ENCODE measurements at regions not wholly inside any gene's neighbourhood (a gene's known extent, or its start where the extent isn't known, plus 50 kb on each side); places are given as distances from the start of the nearest gene placed in this dataset.
"Not testable (repeated sequence)": the region's sequence is repeated elsewhere in the genome, so short reads cannot be mapped to it uniquely, and the experiment has no call there.

DNA sequence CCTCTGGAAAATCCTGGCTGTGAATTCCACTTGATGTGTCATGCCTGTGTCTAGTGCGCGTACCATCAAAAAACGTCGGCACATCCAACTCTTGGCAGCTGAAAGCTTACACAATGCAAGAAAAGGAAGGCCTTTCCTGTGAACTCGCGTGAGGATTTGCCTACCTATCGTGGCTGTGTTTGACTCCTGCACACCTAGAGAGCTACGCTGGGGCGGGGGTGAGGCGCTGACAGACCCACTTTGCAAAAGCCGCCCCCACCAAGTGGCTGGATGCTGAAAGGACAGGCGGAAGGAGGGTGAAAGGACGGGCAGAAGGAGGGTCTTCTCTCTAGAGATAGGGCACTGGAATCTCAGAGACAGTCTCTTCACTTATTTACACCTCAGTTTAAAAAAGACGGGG lies 270.1 kb downstream of the EIPR1 start:
- Histone ChIP-seq H3K27me3 (no peaks in the 10 kb centered on the region), H3K27ac (no peak overlapping the region), H3K36me3 (no peaks in the 10 kb centered on the region), H3K9me3 (no peaks in the 10 kb centered on the region), H3K4me1 (no peaks in the 10 kb centered on the region), H3K4me3 (no peak overlapping the region)
- TF ChIP-seq, protein P1, sequence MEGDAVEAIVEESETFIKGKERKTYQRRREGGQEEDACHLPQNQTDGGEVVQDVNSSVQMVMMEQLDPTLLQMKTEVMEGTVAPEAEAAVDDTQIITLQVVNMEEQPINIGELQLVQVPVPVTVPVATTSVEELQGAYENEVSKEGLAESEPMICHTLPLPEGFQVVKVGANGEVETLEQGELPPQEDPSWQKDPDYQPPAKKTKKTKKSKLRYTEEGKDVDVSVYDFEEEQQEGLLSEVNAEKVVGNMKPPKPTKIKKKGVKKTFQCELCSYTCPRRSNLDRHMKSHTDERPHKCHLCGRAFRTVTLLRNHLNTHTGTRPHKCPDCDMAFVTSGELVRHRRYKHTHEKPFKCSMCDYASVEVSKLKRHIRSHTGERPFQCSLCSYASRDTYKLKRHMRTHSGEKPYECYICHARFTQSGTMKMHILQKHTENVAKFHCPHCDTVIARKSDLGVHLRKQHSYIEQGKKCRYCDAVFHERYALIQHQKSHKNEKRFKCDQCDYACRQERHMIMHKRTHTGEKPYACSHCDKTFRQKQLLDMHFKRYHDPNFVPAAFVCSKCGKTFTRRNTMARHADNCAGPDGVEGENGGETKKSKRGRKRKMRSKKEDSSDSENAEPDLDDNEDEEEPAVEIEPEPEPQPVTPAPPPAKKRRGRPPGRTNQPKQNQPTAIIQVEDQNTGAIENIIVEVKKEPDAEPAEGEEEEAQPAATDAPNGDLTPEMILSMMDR (IDR thresholded peaks at IDR 0.05) = no peak
- DNase-seq (no peak), ATAC-seq (no peak)
- intact Hi-C loops (cut with DNase I) = no loop called here

DNA sequence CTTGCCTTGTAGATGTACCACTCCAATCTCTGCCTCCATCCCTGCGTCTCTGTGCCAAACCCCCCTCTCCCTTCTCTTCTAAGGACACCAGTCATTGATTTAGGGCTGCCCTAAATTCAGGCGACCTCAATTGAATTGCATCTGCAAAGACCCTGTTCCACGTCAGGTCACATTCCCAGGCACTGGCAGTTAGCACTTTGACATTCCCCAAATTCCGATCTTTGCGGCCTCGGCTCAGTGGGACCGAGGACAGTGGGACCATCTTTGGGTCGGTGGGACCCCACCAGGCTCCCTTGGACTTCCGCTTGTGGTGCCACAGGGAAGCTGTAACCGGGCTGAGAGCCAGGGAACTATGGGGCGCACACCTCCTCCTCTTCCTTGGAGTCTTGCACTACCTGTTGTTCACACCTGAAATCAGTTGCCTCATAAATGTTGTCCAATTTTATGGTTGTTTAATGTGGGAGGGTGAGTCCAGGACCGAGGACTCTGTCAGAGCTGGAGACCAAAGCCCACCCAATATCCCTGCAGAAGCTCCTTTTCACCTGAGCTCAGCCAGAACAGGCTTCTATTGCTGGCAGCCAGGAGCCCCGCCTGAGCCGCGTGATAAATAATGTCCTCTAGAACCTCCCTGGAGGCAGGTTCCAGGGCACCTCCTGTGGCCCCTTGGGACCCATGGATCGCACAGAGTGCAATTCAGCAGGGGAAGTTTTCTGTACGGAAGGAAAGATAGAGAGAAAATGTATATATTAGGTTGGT lies 271.6 kb downstream of the EIPR1 start:
- TF ChIP-seq, protein P1 (IDR thresholded peaks at IDR 0.05) = no peak
- intact Hi-C loops (cut with DNase I) = no loop called here
- Histone ChIP-seq H3K27me3 (no peaks in the 10 kb centered on the region), H3K27ac (no peak overlapping the region), H3K4me1 (no peaks in the 10 kb centered on the region), H3K4me3 (no peak overlapping the region), H3K9me3 (no peaks in the 10 kb centered on the region), H3K36me3 (no peaks in the 10 kb centered on the region)
- DNase-seq (peak; percentile 42), ATAC-seq (no peak)

DNA sequence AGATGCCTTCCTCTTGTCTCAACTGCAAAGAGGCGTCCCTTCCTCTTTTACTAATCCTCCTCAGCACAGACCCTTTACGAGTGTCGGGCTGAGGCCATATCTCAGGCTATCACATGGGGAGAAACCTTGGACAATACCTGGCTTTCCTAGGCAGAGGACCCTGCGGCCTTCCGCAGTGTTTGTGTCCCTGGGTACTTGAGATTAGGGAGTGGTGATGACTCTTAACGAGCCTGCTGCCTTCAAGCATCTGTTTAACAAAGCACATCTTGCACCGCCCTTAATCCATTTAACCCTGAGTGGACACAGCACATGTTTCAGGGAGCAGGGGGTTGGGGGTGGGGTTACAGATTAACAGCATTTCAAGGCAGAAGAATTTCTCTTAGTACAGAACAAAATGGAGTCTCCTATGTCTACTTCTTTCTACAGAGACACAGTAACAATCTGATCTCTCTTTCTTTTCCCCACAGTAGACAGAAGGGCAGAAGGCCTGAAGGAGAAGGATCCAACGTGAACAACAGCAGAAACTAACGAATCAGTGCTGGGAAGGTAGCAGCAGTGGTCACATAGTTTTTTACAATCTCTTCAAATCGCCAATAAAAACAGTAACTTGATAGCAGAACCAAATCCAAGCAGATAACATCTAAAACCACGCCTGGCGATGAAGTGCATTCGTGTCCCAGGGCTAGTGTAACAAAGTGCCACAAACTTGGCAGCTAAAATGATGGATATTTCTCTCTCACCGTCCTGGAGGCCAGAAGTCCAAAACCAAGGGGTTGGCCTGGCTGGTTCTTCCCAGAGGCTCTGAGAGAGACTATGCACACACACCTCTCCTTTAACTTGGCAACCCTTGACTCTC lies 272.4 kb downstream of the EIPR1 start:
- H3K27me3 ChIP-seq; DNase-seq; ATAC-seq; H3K9me3 ChIP-seq; intact Hi-C loops (cut with DNase I); H3K36me3 ChIP-seq; H3K4me1 ChIP-seq; H3K4me3 ChIP-seq; H3K27ac ChIP-seq: not testable (repeated sequence)

DNA sequence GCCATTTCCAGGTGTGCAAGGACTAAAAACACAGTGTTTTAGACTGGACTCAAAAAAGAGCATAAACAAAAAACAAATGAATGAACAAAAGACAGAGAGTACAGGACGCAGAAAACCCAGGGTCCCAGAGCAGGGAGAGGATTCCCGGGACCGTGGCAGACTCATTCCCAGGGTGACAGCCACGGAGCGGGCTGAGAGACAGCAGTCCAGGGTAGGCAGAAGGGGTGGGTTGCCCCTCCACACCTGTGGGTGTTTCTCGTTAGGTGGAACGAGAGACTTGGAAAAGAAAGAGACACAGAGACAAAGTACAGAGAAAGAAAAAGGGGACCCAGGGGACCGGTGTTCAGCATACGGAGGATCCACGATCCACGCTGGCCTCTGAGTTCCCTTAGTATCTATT lies 273.4 kb downstream of the EIPR1 start:
- Histone ChIP-seq H3K9me3 (no peaks in the 10 kb centered on the region), H3K36me3 (no peaks in the 10 kb centered on the region), H3K27ac (no peak overlapping the region), H3K27me3 (no peaks in the 10 kb centered on the region), H3K4me1 (no peaks in the 10 kb centered on the region), H3K4me3 (no peak overlapping the region)
- ATAC-seq = no peak
- intact Hi-C loops (cut with DNase I) = no loop called here
- TF ChIP-seq, protein P1 (IDR thresholded peaks at IDR 0.05) = no peak
- no peak for DNase-seq

DNA sequence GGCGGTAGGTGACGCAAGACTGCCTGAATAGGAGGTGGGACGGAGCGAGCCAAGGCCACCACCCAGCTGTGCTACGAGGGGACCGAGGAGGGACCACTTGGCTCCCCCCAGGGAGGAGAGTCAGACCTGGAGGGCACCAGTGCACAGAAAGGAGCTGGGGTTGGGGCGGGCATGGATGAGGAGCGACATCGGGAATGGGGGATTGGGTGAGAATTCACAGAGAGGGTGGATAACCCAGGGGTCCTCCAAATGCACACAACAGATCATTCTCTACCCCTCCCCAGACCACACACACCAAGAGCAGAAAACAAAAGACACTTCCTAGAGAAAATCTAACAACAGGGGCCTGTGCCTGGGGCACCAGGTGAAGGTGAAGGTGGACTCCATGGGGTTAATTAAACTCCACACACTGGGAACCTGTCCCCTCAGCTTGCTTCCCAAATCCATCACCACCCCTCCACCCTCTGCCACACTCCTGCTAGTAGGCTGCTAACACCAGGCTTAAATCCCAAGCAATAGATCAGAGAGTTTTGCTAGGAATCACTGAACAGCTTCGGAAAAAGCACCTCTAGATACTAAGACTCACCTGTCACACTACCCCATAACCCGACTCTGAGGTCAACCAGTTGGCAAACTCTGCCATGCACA lies 274.6 kb downstream of the EIPR1 start:
- Histone ChIP-seq H3K27ac (no peak overlapping the region), H3K4me1 (no peaks in the 10 kb centered on the region), H3K9me3 (no peaks in the 10 kb centered on the region), H3K36me3 (no peaks in the 10 kb centered on the region), H3K4me3 (no peak overlapping the region), H3K27me3 (no peaks in the 10 kb centered on the region)
- TF ChIP-seq, protein P1 (IDR thresholded peaks at IDR 0.05) = no peak
- no peak for DNase-seq
- intact Hi-C loops (cut with DNase I) = no loop called here
- ATAC-seq = no peak

All from upper lobe of right lung (tissue), 1 donor.